H9 (cell line): ENCODE measurements at regions not wholly inside any gene's neighbourhood (a gene's known extent, or its start where the extent isn't known, plus 50 kb on each side); places are given as distances from the start of the nearest gene placed in this dataset.

Source experiments
- DNase-seq: peaks from one replicate; pipeline ENCODE4 v3.0.0-alpha.2; 2017
- H2AFZ ChIP-seq: one replicate; pipeline ENCODE4 v1.6.1; 2013; ENCODE audit warnings: mild to moderate bottlenecking, low read length, control low read depth, moderate library complexity
- H2AK5ac ChIP-seq: 2 replicates; pipeline ENCODE4 v1.6.1; 2013; ENCODE audit warnings: low read length, control low read depth, mixed read lengths; ENCODE audit not compliant: insufficient read length
- H2BK120ac ChIP-seq: one replicate; pipeline ENCODE4 v1.6.1; 2013; ENCODE audit warnings: low read depth, mild to moderate bottlenecking, low read length, control low read depth, inconsistent platforms; ENCODE audit not compliant: poor library complexity, severe bottlenecking
- H2BK12ac ChIP-seq: 2 replicates; pipeline ENCODE4 v1.6.1; 2013; ENCODE audit warnings: low read length, control low read depth, mixed read lengths, low read depth; ENCODE audit not compliant: insufficient read length
- H2BK15ac ChIP-seq: 2 replicates; pipeline ENCODE4 v1.6.1; 2013; ENCODE audit warnings: low read depth, low read length, control low read depth
- H2BK20ac ChIP-seq: one replicate; pipeline ENCODE4 v1.6.1; 2013; ENCODE audit warnings: low read depth, mild to moderate bottlenecking, low read length, control low read depth, inconsistent platforms; ENCODE audit not compliant: poor library complexity, severe bottlenecking
- H2BK5ac ChIP-seq: 2 replicates; pipeline ENCODE4 v1.6.1; 2013; ENCODE audit warnings: low read length, control low read depth, mixed read lengths; ENCODE audit not compliant: insufficient read length
- H3K14ac ChIP-seq: 2 replicates; pipeline ENCODE4 v1.6.1; 2013; ENCODE audit warnings: low read length, control low read depth; ENCODE audit not compliant: insufficient read depth
- H3K18ac ChIP-seq: 2 replicates; pipeline ENCODE4 v1.6.1; 2013; ENCODE audit warnings: low read depth, mild to moderate bottlenecking, mixed read lengths, low read length, control low read depth; ENCODE audit not compliant: insufficient read length
- H3K23ac ChIP-seq: 2 replicates; pipeline ENCODE4 v1.6.1; 2013; ENCODE audit warnings: low read length, control low read depth, mixed read lengths, low read depth; ENCODE audit not compliant: insufficient read length
- H3K23me2 ChIP-seq: 2 replicates; pipeline ENCODE4 v1.6.1; 2013; ENCODE audit warnings: low read depth, mild to moderate bottlenecking, mixed read lengths, low read length, control low read depth; ENCODE audit not compliant: insufficient read length, poor library complexity, severe bottlenecking
- H3K27ac ChIP-seq: 2 replicates; pipeline ENCODE4 v1.5.1; 2013; ENCODE audit warnings: low read length, control low read depth, mixed read lengths, low read depth; ENCODE audit not compliant: insufficient read length
- H3K27me3 ChIP-seq: 2 replicates; pipeline ENCODE4 v1.6.1; 2013; ENCODE audit warnings: low read length, control low read depth, inconsistent platforms; ENCODE audit not compliant: insufficient read depth
- H3K4ac ChIP-seq: 2 replicates; pipeline ENCODE4 v1.6.1; 2013; ENCODE audit warnings: low read depth, mild to moderate bottlenecking, control low read depth, inconsistent platforms, low read length, moderate library complexity
- H3K4me1 ChIP-seq: 2 replicates; pipeline ENCODE4 v1.6.1; 2013; ENCODE audit warnings: low read length, control low read depth, inconsistent platforms; ENCODE audit not compliant: insufficient read depth
- H3K4me2 ChIP-seq: 2 replicates; pipeline ENCODE4 v1.6.1; 2013; ENCODE audit warnings: low read length, control low read depth, mixed read lengths; ENCODE audit not compliant: insufficient read length, insufficient read depth
- H3K56ac ChIP-seq: 2 replicates; pipeline ENCODE4 v1.6.1; 2013; ENCODE audit warnings: low read depth, mild to moderate bottlenecking, mixed read lengths, low read length, control low read depth; ENCODE audit not compliant: insufficient read length
- H3K79me1 ChIP-seq: 2 replicates; pipeline ENCODE4 v1.6.1; 2013; ENCODE audit warnings: low read depth, mild to moderate bottlenecking, moderate library complexity, low read length, control low read depth, inconsistent platforms; ENCODE audit not compliant: insufficient read depth, poor library complexity, severe bottlenecking
- H3K79me2 ChIP-seq: 2 replicates; pipeline ENCODE4 v1.6.1; 2013; ENCODE audit warnings: low read length, control low read depth, inconsistent platforms; ENCODE audit not compliant: insufficient read depth
- H3K9ac ChIP-seq: 2 replicates; pipeline ENCODE4 v1.6.1; 2013; ENCODE audit warnings: low read length, control low read depth, mixed read lengths; ENCODE audit not compliant: insufficient read length; ENCODE audit errors: extremely low read depth
- H3K9me3 ChIP-seq: one replicate; pipeline ENCODE4 v1.6.1; 2013; ENCODE audit warnings: low read depth, low read length, inconsistent platforms; ENCODE audit not compliant: control insufficient read depth
- H3T11ph ChIP-seq: one replicate; pipeline ENCODE4 v1.6.1; 2013; ENCODE audit warnings: mild to moderate bottlenecking, low read length, control low read depth, inconsistent platforms
- H4K20me1 ChIP-seq: one replicate; pipeline ENCODE4 v1.6.1; 2013; ENCODE audit not compliant: control insufficient read depth, insufficient read length, insufficient read depth
- H4K5ac ChIP-seq: 2 replicates; pipeline ENCODE4 v1.6.1; 2013; ENCODE audit warnings: low read depth, mild to moderate bottlenecking, mixed read lengths, low read length, control low read depth; ENCODE audit not compliant: insufficient read length
- H4K8ac ChIP-seq: replicated peaks from 2 replicates; pipeline ENCODE4 v1.6.1; 2013; ENCODE audit warnings: low read length, control low read depth, mixed read lengths, low read depth; ENCODE audit not compliant: insufficient read length
- H4K91ac ChIP-seq: 2 replicates; pipeline ENCODE4 v1.6.1; 2013; ENCODE audit warnings: low read depth, mild to moderate bottlenecking, moderate library complexity, mixed read lengths, low read length, control low read depth; ENCODE audit not compliant: insufficient read length
- H3K27ac Mint-ChIP-seq, 3 experiments: 2 replicates in 2 of 3; 3 replicates in 1 of 3; pipeline ENCODE4 v1.8.0; 2020 to 2021; ENCODE audit warnings: mixed read lengths in 3 of 3, mild to moderate bottlenecking in 1 of 3, moderate library complexity in 1 of 3
- H3K27me3 Mint-ChIP-seq: 2 replicates; pipeline ENCODE4 v1.8.0; 2021; ENCODE audit warnings: low read depth, mild to moderate bottlenecking, moderate library complexity, mixed read lengths
- H3K36me3 Mint-ChIP-seq, 3 experiments: 2 replicates in 2 of 3; 3 replicates in 1 of 3; pipeline ENCODE4 v1.8.0; 2020 to 2021; ENCODE audit warnings: low read depth in 3 of 3, mixed read lengths in 3 of 3; ENCODE audit not compliant: insufficient read depth in 1 of 3
- H3K4me1 Mint-ChIP-seq, 2 experiments: 2 replicates each; pipeline ENCODE4 v1.8.0; 2020; ENCODE audit warnings: mixed read lengths in 2 of 2
- H3K4me3 Mint-ChIP-seq, 2 experiments: 2 replicates in 1 of 2; 3 replicates in 1 of 2; pipeline ENCODE4 v1.8.0; 2020 to 2021; ENCODE audit warnings: mild to moderate bottlenecking in 2 of 2, mixed read lengths in 2 of 2, moderate library complexity in 1 of 2
- H3K9me3 Mint-ChIP-seq, 2 experiments: 2 replicates in 1 of 2; 3 replicates in 1 of 2; pipeline ENCODE4 v1.8.0; 2020; ENCODE audit warnings: mild to moderate bottlenecking in 2 of 2, mixed read lengths in 2 of 2, moderate library complexity in 1 of 2
- CTCF ChIP-seq: fragments of 200-600 bp; sonication (generic); conservative IDR thresholded peaks from 3 replicates; pipeline ENCODE4 v1.8.0; 2021; ENCODE audit warnings: antibody characterized with exemption, mild to moderate bottlenecking

DNA sequence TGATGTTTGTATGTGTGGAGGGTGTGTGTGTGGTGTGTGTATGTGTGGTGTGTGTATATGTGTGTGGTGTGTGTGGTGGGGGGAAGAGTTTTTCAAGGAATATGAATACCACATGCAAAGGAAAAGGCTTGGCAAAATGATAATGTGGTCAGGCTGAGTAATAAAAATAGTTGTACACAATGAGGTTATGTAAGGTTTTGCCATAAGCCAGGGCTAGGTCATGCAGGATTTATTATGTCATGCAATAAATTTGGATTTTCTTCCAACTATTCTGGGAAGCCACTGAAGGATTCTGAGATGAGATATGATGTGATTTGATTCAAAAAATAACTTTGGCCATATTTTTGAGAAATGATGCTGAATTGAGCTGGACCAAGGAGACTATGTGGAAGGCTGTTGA is 1191.6 kb upstream of the SEL1L start:
- Histone ChIP-seq H3K56ac (no peak overlapping the region), H3K23ac (peak overlapping the region; percentile 33), H4K5ac (no peak overlapping the region), H2BK12ac (no peak overlapping the region), H3T11ph (no peak overlapping the region), H2BK20ac (peak overlapping the region; percentile 85), H3K79me1 (no peaks in the 10 kb centered on the region), H3K14ac (no peak overlapping the region), H2BK120ac (no peak overlapping the region), H3K27me3 (no peaks in the 10 kb centered on the region), H3K79me2 (no peaks in the 10 kb centered on the region), H2BK15ac (no peak overlapping the region), H3K4me2 (no peak overlapping the region), H4K8ac (no peak overlapping the region), H2AK5ac (no peak overlapping the region), H2AFZ (no peak overlapping the region), H3K23me2 (no peaks in the 10 kb centered on the region), H3K9ac (no peak overlapping the region), H4K20me1 (no peaks in the 10 kb centered on the region), H3K9me3 (no peaks in the 10 kb centered on the region), H4K91ac (no peak overlapping the region), H3K27ac (no peak overlapping the region), H2BK5ac (no peak overlapping the region), H3K4ac (no peak overlapping the region), H3K4me1 (no peaks in the 10 kb centered on the region), H3K18ac (no peak overlapping the region)
- H3K4me3 Mint-ChIP-seq, result no peak overlapping the region
- no peak for DNase-seq
- no peaks in the 10 kb centered on the region; a peak in 1 of 5 replicates for H3K9me3 Mint-ChIP-seq
- H3K36me3 Mint-ChIP-seq, result no peaks in the 10 kb centered on the region
- no peaks in the 10 kb centered on the region for H3K27me3 Mint-ChIP-seq
- no peaks in the 10 kb centered on the region for H3K4me1 Mint-ChIP-seq
- no peak for TF ChIP-seq CTCF
- no peak overlapping the region; a peak in 1 of 7 replicates for H3K27ac Mint-ChIP-seq
